ENCODE measurements at regions not wholly inside any gene's neighbourhood (a gene's known extent, or its start where the extent isn't known, plus 50 kb on each side); places are given as distances from the start of the nearest gene placed in this dataset.

- no peak for TF ChIP-seq CTCF (IDR thresholded peaks at IDR 0.05)
- H3K36me3 ChIP-seq: no peaks in the 10 kb centered on the region
- FAIRE-seq: no peak
- intact Hi-C loops (cut with DNase I): no loop called here
- H3K27ac ChIP-seq: no peak overlapping the region
- H3K9me3 ChIP-seq: no peaks in the 10 kb centered on the region
- ATAC-seq: no peak
- WGBS, 2 donors: 93 to 97% methylated on average over 3 of the region's 3 CpGs
- DNase-seq: no peak
- H3K4me3 ChIP-seq: no peak overlapping the region
- no peaks in the 10 kb centered on the region for H3K27me3 ChIP-seq
- H3K4me1 ChIP-seq: no peaks in the 10 kb centered on the region
Measured at GRCh38 chr13:33911521-33911920, 93.6 kb downstream of the RFC3 start.

DNA sequence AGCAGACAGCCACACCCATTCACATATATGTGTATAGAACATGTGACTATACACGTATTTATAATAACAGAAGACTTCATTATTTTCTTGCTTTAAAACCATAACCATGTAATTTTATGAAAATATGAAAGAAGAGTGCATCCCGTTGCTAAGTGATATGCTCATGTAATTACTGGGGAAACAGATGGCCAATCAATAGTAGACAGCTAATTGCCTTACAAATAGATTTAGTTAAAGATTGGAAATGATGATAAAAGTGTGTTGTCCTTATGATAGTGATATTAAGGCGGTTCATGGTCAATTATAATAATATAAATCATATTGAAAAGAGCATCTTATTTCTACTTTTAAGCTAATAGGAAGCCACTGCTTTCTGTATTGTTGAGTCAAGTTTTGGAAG, 95.9 kb downstream of the RFC3 start:
- Histone ChIP-seq H3K36me3 (no peaks in the 10 kb centered on the region), H3K9me3 (no peaks in the 10 kb centered on the region), H3K4me3 (no peak overlapping the region), H3K4me1 (no peaks in the 10 kb centered on the region), H3K27me3 (no peaks in the 10 kb centered on the region), H3K27ac (no peak overlapping the region)
- WGBS, 2 donors: 76 to 84% methylated on average over 3 of the region's 3 CpGs
- intact Hi-C loops (cut with DNase I): no loop called here
- ATAC-seq (no peak), DNase-seq (no peak), FAIRE-seq (no peak)
- TF ChIP-seq CTCF (IDR thresholded peaks at IDR 0.05): no peak

DNA sequence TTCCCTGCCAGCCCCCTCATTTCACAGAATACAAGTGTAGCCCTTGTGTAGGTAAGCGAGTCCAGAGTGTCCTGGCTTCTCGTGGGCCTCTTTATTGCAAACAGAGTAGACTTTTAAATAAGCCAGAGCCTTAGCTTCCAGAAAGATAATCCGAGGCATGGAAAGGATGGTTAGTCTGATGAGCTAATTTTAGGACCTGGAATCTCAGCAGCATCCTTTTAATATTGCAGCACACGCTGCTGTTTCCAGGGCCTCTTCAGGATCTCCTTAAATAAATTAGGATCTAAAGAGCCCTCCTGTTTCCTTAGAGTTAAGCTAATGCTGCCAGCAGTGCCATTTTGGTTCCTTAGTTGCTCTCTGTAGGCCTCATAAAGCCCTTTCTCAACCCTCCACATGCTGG, 99.2 kb downstream of the RFC3 start:
- FAIRE-seq: no peak
- H3K4me1 ChIP-seq: no peaks in the 10 kb centered on the region
- H3K36me3 ChIP-seq: no peaks in the 10 kb centered on the region
- H3K9me3 ChIP-seq: no peaks in the 10 kb centered on the region
- intact Hi-C loops (cut with DNase I): no loop called here
- no peak for TF ChIP-seq CTCF (IDR thresholded peaks at IDR 0.05)
- H3K4me3 ChIP-seq: no peak overlapping the region
- ATAC-seq: no peak
- H3K27ac ChIP-seq: no peak overlapping the region
- no peak for DNase-seq
- no peaks in the 10 kb centered on the region for H3K27me3 ChIP-seq
- WGBS, 2 donors: 76 to 82% methylated on average over 4 of the region's 4 CpGs

- no peaks in the 10 kb centered on the region for H3K36me3 ChIP-seq
- no peaks in the 10 kb centered on the region for H3K27me3 ChIP-seq
- 80 to 86% methylated on average over 7 of the region's 7 CpGs for WGBS, 2 donors
- ATAC-seq (peak in 1 of 4 donors; percentile 65), DNase-seq (no peak), FAIRE-seq (no peak)
- TF ChIP-seq CTCF (IDR thresholded peaks at IDR 0.05): no peak
- intact Hi-C loops (cut with DNase I): no loop called here
- H3K4me1 ChIP-seq: no peaks in the 10 kb centered on the region
- no peak overlapping the region for H3K4me3 ChIP-seq
- no peak overlapping the region for H3K27ac ChIP-seq
- no peaks in the 10 kb centered on the region for H3K9me3 ChIP-seq
Measured at GRCh38 chr13:33918199-33918932, 100.4 kb downstream of the RFC3 start.

DNA sequence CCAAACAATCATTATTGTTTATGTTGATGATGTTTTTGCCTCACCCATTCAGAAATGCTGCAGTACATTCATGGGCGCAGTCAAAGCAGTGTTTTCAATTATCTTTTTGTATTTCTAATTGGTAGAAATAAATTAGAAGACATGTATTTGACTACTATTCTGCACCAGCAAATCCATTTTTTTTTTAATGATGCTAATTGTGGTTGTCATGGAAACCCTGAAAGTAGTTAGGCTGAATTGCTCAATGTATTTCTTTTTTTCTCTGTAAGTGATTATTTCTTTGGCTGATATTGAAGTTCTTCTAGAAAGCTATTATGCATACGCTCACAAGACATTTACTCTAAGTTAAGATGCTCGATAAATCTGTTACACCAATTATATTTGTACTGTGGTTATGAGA, 101.2 kb downstream of the RFC3 start:
- FAIRE-seq: no peak
- no peak for TF ChIP-seq CTCF (IDR thresholded peaks at IDR 0.05)
- H3K4me1 ChIP-seq: no peaks in the 10 kb centered on the region
- no peak overlapping the region for H3K27ac ChIP-seq
- no peak overlapping the region for H3K4me3 ChIP-seq
- H3K27me3 ChIP-seq: no peaks in the 10 kb centered on the region
- no peak for DNase-seq
- ATAC-seq: no peak
- 86 to 92% methylated on average over 3 of the region's 3 CpGs for WGBS, 2 donors
- intact Hi-C loops (cut with DNase I): no loop called here
- H3K36me3 ChIP-seq: no peaks in the 10 kb centered on the region
- no peaks in the 10 kb centered on the region for H3K9me3 ChIP-seq

Measured in pancreas (tissue), 10 donors.